OCI-LY1 (cell line): ENCODE measurements at regions not wholly inside any gene's neighbourhood (a gene's known extent, or its start where the extent isn't known, plus 50 kb on each side); places are given as distances from the start of the nearest gene placed in this dataset.

Experiments
- H2AFZ ChIP-seq: fragments of 200-600 bp; sonication (generic), shearing (Covaris generic); 2 replicates; pipeline ENCODE4 v1.6.0; 2014; ENCODE audit warnings: antibody characterized with exemption, mild to moderate bottlenecking, low read length
- H3F3A ChIP-seq: fragments of 200-600 bp; sonication (generic), shearing (Covaris generic); 2 replicates; pipeline ENCODE4 v1.6.0; 2014; ENCODE audit warnings: mild to moderate bottlenecking, antibody characterized with exemption, low read length, moderate library complexity; ENCODE audit not compliant: insufficient read depth
- H3K27ac ChIP-seq: fragments of 200-600 bp; sonication (generic); 2 replicates; pipeline ENCODE4 v1.5.1; 2014; ENCODE audit warnings: low read length, mixed run types, mild to moderate bottlenecking, low read depth; ENCODE audit not compliant: poor library complexity, severe bottlenecking
- H3K27me3 ChIP-seq: fragments of 200-600 bp; sonication (generic); 2 replicates; pipeline ENCODE4 v1.6.0; 2014; ENCODE audit warnings: antibody characterized with exemption, mild to moderate bottlenecking, low read length, moderate library complexity; ENCODE audit not compliant: insufficient read depth
- H3K36me3 ChIP-seq: fragments of 200-600 bp; sonication (generic); 2 replicates; pipeline ENCODE4 v1.6.1; 2014; ENCODE audit warnings: mild to moderate bottlenecking, antibody characterized with exemption, low read length, moderate library complexity, mixed read lengths; ENCODE audit not compliant: insufficient read depth
- H3K4me1 ChIP-seq: fragments of 200-600 bp; sonication (generic); 2 replicates; pipeline ENCODE4 v1.5.1; 2014; ENCODE audit warnings: mild to moderate bottlenecking, low read length, moderate library complexity; ENCODE audit not compliant: insufficient read depth, severe bottlenecking
- H3K4me2 ChIP-seq: fragments of 200-600 bp; sonication (generic), shearing (Covaris generic); 2 replicates; pipeline ENCODE4 v1.6.1; 2014; ENCODE audit warnings: low read length
- H3K4me3 ChIP-seq: fragments of 200-600 bp; sonication (generic); 2 replicates; pipeline ENCODE4 v1.5.1; 2014; ENCODE audit warnings: low read length, low read depth, mild to moderate bottlenecking, mixed read lengths; ENCODE audit not compliant: poor library complexity, severe bottlenecking
- H3K79me2 ChIP-seq: fragments of 200-600 bp; shearing (Covaris generic); 2 replicates; pipeline ENCODE4 v1.6.1; 2016; ENCODE audit warnings: mixed run types, low read length, mixed read lengths; ENCODE audit not compliant: insufficient read depth
- H3K9ac ChIP-seq: fragments of 200-600 bp; sonication (generic), shearing (Covaris generic); 2 replicates; pipeline ENCODE4 v1.6.1; 2014; ENCODE audit warnings: mild to moderate bottlenecking, low read length, mixed read lengths
- H3K9me2 ChIP-seq: fragments of 200-600 bp; sonication (generic), shearing (Covaris generic); 2 replicates; pipeline ENCODE4 v1.6.1; 2014; ENCODE audit warnings: low read depth, mild to moderate bottlenecking, low read length, mixed read lengths
- H3K9me3 ChIP-seq: fragments of 200-600 bp; shearing (Covaris generic); 2 replicates; pipeline ENCODE4 v1.6.1; 2014; ENCODE audit warnings: low read length, mixed read lengths
- H4K20me1 ChIP-seq: fragments of 200-600 bp; sonication (generic), shearing (Covaris generic); 2 replicates; pipeline ENCODE4 v1.6.0; 2016; ENCODE audit warnings: mild to moderate bottlenecking, low read length; ENCODE audit not compliant: insufficient read depth
- CTCF ChIP-seq: fragments of 200-600 bp; sonication (generic), shearing (Covaris generic); IDR thresholded peaks from 2 replicates; pipeline ENCODE4 v1.5.1; 2017; ENCODE audit warnings: mild to moderate bottlenecking, antibody characterized with exemption, low read length, moderate library complexity, mixed read lengths
- EZH2 ChIP-seq: fragments of 200-600 bp; sonication (generic), shearing (Covaris generic); IDR thresholded peaks from 2 replicates; pipeline ENCODE4 v1.8.0; 2017; ENCODE audit warnings: borderline replicate concordance, mixed run types, mild to moderate bottlenecking, antibody characterized with exemption, low read length, moderate library complexity, mixed read lengths

- no peaks in the 10 kb centered on the region for H3K79me2 ChIP-seq
- no peaks in the 10 kb centered on the region for H3K4me1 ChIP-seq
- H3K27ac ChIP-seq = no peak overlapping the region
- no peaks in the 10 kb centered on the region for H3F3A ChIP-seq
- TF ChIP-seq EZH2 = no peak
- H3K4me2 ChIP-seq = no peak overlapping the region
- H3K9ac ChIP-seq = no peak overlapping the region
- no peaks in the 10 kb centered on the region for H3K9me2 ChIP-seq
- H2AFZ ChIP-seq = no peak overlapping the region
- H3K4me3 ChIP-seq = no peak overlapping the region
- no peaks in the 10 kb centered on the region for H4K20me1 ChIP-seq
- no peaks in the 10 kb centered on the region for H3K36me3 ChIP-seq
- no peaks in the 10 kb centered on the region for H3K27me3 ChIP-seq
- no peaks in the 10 kb centered on the region for H3K9me3 ChIP-seq
Measured at GRCh38 chr10:105834261-105835059, 1193.4 kb downstream of the SORCS3 start.

- H3K4me3 ChIP-seq = no peak overlapping the region
- no peaks in the 10 kb centered on the region for H3K9me3 ChIP-seq
- no peak overlapping the region for H3K4me2 ChIP-seq
- no peak overlapping the region for H3K27ac ChIP-seq
- TF ChIP-seq EZH2 (no peak), CTCF (no peak)
- no peaks in the 10 kb centered on the region for H3F3A ChIP-seq
- H3K36me3 ChIP-seq = no peaks in the 10 kb centered on the region
- no peaks in the 10 kb centered on the region for H4K20me1 ChIP-seq
- no peak overlapping the region for H3K9ac ChIP-seq
- no peaks in the 10 kb centered on the region for H3K27me3 ChIP-seq
- no peaks in the 10 kb centered on the region for H3K79me2 ChIP-seq
- no peaks in the 10 kb centered on the region for H3K4me1 ChIP-seq
- H2AFZ ChIP-seq = no peak overlapping the region
- no peaks in the 10 kb centered on the region for H3K9me2 ChIP-seq
Measured at GRCh38 chr10:105827133-105827532, 1186.0 kb downstream of the SORCS3 start.

GRCh38 chr10:105807935-105808587 is 1167.0 kb downstream of the SORCS3 start:
- Histone ChIP-seq H3K27ac (no peak overlapping the region), H3K9me3 (no peaks in the 10 kb centered on the region), H3K4me1 (no peaks in the 10 kb centered on the region), H3K4me3 (no peak overlapping the region), H3F3A (no peaks in the 10 kb centered on the region), H3K27me3 (no peaks in the 10 kb centered on the region), H3K36me3 (no peaks in the 10 kb centered on the region), H3K79me2 (no peaks in the 10 kb centered on the region), H3K9ac (no peak overlapping the region), H3K4me2 (no peak overlapping the region), H4K20me1 (no peaks in the 10 kb centered on the region), H3K9me2 (no peaks in the 10 kb centered on the region), H2AFZ (no peak overlapping the region)
- TF ChIP-seq EZH2 = no peak
- no peak for TF ChIP-seq CTCF
